GM18517 (cell line): ENCODE measurements at regions not wholly inside any gene's neighbourhood (a gene's known extent, or its start where the extent isn't known, plus 50 kb on each side); places are given as distances from the start of the nearest gene placed in this dataset.

ENCODE experiments used
- ATAC-seq: cut with Tn5 transposase; IDR thresholded peaks from one replicate; pipeline ENCODE4 v1.9.1; 2021; ENCODE audit warnings: mild to moderate bottlenecking, moderate library complexity; ENCODE audit not compliant: unreplicated experiment

GRCh38 chr1:185373813-185374529 is 56.9 kb upstream of the IVNS1ABP start:
- no peak for ATAC-seq

GRCh38 chr1:185369786-185370185 is 52.7 kb upstream of the IVNS1ABP start:
- ATAC-seq = no peak

GRCh38 chr1:185368913-185369491 is 52.0 kb upstream of the IVNS1ABP start:
- ATAC-seq = no peak

GRCh38 chr1:185368313-185368855 is 51.3 kb upstream of the IVNS1ABP start:
- no peak for ATAC-seq

- ATAC-seq = no peak
These were observed 50.2 kb upstream of the IVNS1ABP start for GRCh38 chr1:185367218-185367617.
